Activated naive CD8-positive, alpha-beta T cell (primary cell): ENCODE measurements at regions not wholly inside any gene's neighbourhood (a gene's known extent, or its start where the extent isn't known, plus 50 kb on each side); places are given as distances from the start of the nearest gene placed in this dataset.

Source experiments
- H3K27ac Mint-ChIP-seq: one replicate; pipeline ENCODE4 v1.8.0; 2021; ENCODE audit warnings: mixed read lengths
- H3K27me3 Mint-ChIP-seq: one replicate; pipeline ENCODE4 v1.8.0; 2021; ENCODE audit warnings: mixed read lengths
- H3K36me3 Mint-ChIP-seq: one replicate; pipeline ENCODE4 v1.8.0; 2021; ENCODE audit warnings: mixed read lengths
- H3K4me1 Mint-ChIP-seq: one replicate; pipeline ENCODE4 v1.8.0; 2021; ENCODE audit warnings: low read depth, mixed read lengths
- H3K4me3 Mint-ChIP-seq: one replicate; pipeline ENCODE4 v1.8.0; 2021; ENCODE audit warnings: mild to moderate bottlenecking, mixed read lengths
- H3K9me3 Mint-ChIP-seq: one replicate; pipeline ENCODE4 v1.8.0; 2021; ENCODE audit warnings: low read depth, mixed read lengths

DNA sequence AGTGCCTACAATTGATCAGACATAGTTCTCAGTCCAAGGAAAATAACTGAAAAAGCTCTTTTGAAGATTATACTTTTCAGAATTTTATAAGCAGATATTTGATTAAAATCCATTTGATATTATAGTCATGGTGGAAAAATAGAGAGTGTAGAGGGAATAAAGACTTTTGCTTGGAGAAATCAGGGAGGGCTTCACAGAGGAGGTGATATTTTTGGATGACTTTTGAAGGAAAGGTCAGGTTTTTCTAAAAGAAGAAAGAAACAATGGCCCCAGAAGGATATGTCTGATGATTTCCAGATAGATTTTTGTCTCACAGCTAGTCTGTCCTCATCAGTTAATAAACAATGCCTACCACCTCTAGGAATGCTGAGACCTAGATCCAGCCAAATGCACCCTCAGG is 806.3 kb upstream of the CELF2 start:
- no peaks in the 10 kb centered on the region for H3K9me3 Mint-ChIP-seq
- H3K4me1 Mint-ChIP-seq, result no peaks in the 10 kb centered on the region
- peaks cover 13% of the 10 kb centered on the region for H3K27me3 Mint-ChIP-seq
- H3K36me3 Mint-ChIP-seq, result no peaks in the 10 kb centered on the region
- H3K4me3 Mint-ChIP-seq, result no peak overlapping the region
- H3K27ac Mint-ChIP-seq, result no peak overlapping the region

DNA sequence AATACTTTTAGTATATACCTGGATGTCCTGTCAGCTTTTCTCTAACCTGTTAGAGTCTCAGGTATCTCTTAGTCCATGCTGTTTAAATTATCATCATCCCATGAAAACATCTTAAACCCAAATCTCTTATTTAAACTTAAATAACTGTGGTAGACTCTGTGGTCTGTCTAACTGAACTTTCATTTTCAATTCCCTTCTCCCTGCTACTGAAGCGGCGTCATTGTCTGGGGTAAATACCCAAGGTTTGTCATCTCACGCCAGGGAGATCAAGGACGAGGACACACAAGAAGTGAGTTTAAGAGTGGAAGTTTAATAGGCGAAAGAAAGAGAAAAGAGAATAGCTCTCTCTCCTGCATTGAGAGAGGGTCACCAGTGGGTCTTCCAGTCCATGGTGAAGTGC is 804.4 kb upstream of the CELF2 start:
- H3K27me3 Mint-ChIP-seq, result peaks cover 8% of the 10 kb centered on the region
- H3K4me1 Mint-ChIP-seq, result no peaks in the 10 kb centered on the region
- no peak overlapping the region for H3K4me3 Mint-ChIP-seq
- H3K9me3 Mint-ChIP-seq, result no peaks in the 10 kb centered on the region
- H3K27ac Mint-ChIP-seq, result no peak overlapping the region
- H3K36me3 Mint-ChIP-seq, result no peaks in the 10 kb centered on the region

DNA sequence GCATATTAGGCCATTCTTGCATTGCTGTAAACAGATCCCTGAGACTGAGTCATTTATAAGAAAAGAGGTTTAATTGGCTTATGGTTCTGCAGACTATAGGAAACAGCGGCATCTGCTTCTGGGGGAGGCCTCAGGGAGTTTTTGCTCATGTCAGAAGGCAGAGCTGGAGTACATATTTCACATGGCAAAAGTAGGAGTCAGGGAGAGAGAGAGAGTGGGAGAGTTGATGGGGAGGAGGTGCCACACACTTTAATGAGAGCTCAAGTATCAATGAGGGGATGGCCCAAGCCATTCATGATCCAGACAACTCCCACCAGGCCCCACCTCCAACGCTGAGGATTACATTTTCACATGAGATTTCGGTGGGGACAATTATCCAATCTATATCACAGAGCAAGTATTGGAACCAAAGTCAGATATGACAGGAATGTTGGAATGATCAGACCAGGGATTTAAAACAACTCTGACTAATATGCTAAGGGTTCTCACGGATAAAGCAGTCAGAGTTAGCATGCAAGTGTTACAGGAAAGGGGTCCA is 795.3 kb upstream of the CELF2 start:
- no peaks in the 10 kb centered on the region for H3K36me3 Mint-ChIP-seq
- no peaks in the 10 kb centered on the region for H3K9me3 Mint-ChIP-seq
- no peak overlapping the region for H3K27ac Mint-ChIP-seq
- no peak overlapping the region for H3K4me3 Mint-ChIP-seq
- no peaks in the 10 kb centered on the region for H3K4me1 Mint-ChIP-seq
- peaks cover 3% of the 10 kb centered on the region for H3K27me3 Mint-ChIP-seq

DNA sequence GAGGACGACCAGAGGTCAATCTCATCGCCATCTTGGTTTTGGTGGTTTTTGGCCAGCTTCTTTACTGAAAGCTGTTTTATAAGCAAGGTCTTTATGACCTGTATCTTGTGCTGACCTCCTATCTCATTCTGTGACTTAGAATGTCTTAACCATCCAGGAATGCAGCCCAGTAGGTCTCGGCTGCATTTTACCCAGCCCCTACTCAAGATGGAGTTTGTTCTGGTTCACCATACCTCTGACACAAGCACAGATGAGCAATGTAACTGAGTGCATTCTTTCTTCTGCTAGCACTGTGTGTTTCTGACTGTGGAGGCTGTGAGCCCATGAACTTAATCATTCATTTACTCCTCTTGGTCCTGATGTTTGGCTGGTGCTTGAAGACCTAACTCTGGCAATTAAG is 794.5 kb upstream of the CELF2 start:
- no peaks in the 10 kb centered on the region for H3K4me1 Mint-ChIP-seq
- H3K27ac Mint-ChIP-seq, result no peak overlapping the region
- no peak overlapping the region for H3K4me3 Mint-ChIP-seq
- H3K9me3 Mint-ChIP-seq, result no peaks in the 10 kb centered on the region
- peaks cover 3% of the 10 kb centered on the region for H3K27me3 Mint-ChIP-seq
- H3K36me3 Mint-ChIP-seq, result no peaks in the 10 kb centered on the region

DNA sequence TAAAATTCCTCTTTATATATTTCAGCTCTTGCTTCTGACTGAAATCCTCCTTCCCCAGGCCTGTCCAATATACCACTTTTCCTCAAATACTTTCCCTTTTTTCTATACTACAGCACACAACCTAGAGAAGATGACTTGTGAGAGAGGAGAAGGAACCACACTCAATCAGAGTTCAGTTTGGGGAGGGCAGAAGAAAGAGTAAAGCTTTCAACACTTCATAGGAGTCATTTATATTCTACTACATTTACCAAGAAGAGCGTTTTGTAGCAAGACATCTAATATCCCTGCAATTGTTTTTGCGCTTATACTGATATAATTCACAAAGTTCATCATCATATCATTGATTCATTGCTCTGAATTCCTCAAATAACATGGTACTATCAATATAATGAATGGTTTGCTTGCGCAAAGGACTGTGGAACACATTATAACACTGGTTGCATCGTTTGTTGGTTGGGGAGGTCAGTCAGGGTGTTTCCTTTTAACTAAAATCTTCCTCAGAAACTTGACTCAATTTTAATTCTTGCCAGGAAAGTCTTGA is 792.5 kb upstream of the CELF2 start:
- Mint-ChIP-seq H3K9me3 (peaks cover 7% of the 10 kb centered on the region), H3K4me1 (no peaks in the 10 kb centered on the region), H3K4me3 (no peak overlapping the region), H3K36me3 (no peaks in the 10 kb centered on the region), H3K27me3 (peaks cover 3% of the 10 kb centered on the region), H3K27ac (no peak overlapping the region)

DNA sequence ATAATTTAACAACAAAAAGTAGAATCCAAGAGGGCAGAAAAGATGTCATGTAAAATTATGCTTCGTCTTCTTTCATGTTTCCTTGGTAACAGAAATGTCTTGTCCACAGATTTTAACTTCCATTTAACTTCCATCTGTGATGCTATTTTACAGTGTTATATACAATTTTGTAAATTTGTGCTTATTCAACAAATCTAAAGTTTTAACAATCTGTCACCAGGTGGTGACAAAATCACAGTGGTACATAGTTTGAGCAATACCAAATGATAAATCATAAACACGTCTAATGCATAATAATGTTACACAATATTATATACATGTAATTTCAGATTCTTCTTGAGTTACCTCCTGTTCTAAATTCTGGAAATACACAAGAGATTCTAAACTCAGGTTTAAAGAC is 784.4 kb upstream of the CELF2 start:
- peaks cover 11% of the 10 kb centered on the region for H3K9me3 Mint-ChIP-seq
- no peaks in the 10 kb centered on the region for H3K4me1 Mint-ChIP-seq
- peaks cover 6% of the 10 kb centered on the region for H3K27me3 Mint-ChIP-seq
- no peaks in the 10 kb centered on the region for H3K36me3 Mint-ChIP-seq
- no peak overlapping the region for H3K27ac Mint-ChIP-seq
- no peak overlapping the region for H3K4me3 Mint-ChIP-seq

DNA sequence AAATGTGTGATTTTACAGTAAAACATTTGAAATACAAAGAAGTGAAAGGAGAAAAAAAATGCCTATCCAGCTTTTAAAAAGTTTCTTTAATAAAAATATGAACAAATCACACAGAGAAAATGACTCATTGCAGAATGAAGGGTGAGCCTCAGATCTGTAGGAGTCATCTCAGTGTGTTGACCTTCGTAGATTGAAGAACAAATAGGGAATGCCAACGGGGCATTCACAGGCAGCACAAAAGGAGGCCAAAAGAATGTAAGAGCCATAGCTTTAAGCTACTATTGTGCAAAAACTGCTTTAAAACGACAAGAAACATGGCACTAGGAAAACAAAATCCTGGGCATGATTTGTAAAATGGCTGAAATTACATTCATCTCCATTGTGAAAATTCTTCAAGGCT is 782.7 kb upstream of the CELF2 start:
- Mint-ChIP-seq H3K36me3 (no peaks in the 10 kb centered on the region), H3K9me3 (peaks cover 6% of the 10 kb centered on the region), H3K4me3 (no peak overlapping the region), H3K4me1 (no peaks in the 10 kb centered on the region), H3K27me3 (peaks cover 6% of the 10 kb centered on the region), H3K27ac (no peak overlapping the region)

DNA sequence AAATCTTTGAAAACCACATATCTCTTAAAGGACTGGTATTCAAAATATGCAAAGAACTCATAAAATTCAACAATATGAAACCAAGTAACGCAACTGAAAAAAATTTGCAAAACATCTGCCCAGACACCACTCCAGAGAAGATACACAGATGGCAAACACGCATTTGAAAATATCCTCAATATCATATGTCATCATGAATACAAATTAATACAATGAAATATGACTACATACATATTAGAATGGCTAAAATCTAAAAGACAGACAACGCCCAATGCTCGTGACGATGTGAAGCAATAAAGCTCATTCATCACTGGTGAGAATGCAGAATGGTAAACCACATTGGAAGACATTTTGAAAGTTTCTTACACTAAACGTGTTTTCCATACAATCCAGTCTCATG is 770.1 kb upstream of the CELF2 start:
- Mint-ChIP-seq H3K27me3 (peaks cover 3% of the 10 kb centered on the region), H3K27ac (no peak overlapping the region), H3K4me1 (no peaks in the 10 kb centered on the region), H3K36me3 (no peaks in the 10 kb centered on the region), H3K4me3 (no peak overlapping the region), H3K9me3 (peaks cover 6% of the 10 kb centered on the region)

DNA sequence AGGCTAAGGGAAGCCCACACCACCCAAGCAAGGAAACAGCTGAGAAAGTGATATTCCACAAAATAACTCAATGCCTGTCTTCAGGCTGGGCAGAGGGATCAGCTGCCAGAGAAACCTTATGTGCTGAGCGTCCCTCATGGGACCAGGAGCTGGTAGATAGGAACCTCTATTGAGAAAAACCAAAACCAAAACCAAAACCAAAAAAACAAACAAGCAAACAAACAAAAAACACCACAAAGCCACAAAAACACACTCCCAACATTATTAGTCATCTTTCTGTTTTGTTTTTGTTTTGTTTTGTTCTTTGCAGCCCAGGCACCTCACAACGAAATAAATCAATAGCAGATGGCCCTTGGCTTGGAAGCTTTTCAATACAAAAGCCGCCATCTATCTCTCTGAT is 760.8 kb upstream of the CELF2 start:
- Mint-ChIP-seq H3K36me3 (no peaks in the 10 kb centered on the region), H3K4me1 (no peaks in the 10 kb centered on the region), H3K9me3 (peaks cover 6% of the 10 kb centered on the region), H3K27me3 (no peaks in the 10 kb centered on the region), H3K4me3 (no peak overlapping the region), H3K27ac (no peak overlapping the region)

DNA sequence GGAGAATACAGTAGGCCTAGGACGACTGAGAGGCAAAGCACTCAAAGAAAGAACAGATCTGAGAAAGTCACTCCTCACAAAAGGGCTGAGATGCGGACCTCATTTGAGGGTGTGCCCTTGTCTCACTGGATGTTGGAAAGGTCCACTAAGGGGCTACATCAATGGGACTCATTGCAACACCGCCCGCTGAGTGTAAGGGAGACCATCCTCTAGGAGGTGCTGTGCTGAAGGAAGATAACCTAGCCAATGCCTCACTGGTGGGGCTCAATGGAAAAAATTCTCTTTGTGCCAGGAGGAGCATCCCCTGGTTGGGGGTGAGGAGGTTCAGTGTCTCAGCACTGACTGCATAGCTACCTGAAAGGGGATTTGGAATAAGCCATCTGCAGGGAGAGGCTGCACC is 758.7 kb upstream of the CELF2 start:
- H3K4me1 Mint-ChIP-seq, result no peaks in the 10 kb centered on the region
- peaks cover 6% of the 10 kb centered on the region for H3K9me3 Mint-ChIP-seq
- H3K27me3 Mint-ChIP-seq, result no peaks in the 10 kb centered on the region
- no peaks in the 10 kb centered on the region for H3K36me3 Mint-ChIP-seq
- no peak overlapping the region for H3K4me3 Mint-ChIP-seq
- no peak overlapping the region for H3K27ac Mint-ChIP-seq

DNA sequence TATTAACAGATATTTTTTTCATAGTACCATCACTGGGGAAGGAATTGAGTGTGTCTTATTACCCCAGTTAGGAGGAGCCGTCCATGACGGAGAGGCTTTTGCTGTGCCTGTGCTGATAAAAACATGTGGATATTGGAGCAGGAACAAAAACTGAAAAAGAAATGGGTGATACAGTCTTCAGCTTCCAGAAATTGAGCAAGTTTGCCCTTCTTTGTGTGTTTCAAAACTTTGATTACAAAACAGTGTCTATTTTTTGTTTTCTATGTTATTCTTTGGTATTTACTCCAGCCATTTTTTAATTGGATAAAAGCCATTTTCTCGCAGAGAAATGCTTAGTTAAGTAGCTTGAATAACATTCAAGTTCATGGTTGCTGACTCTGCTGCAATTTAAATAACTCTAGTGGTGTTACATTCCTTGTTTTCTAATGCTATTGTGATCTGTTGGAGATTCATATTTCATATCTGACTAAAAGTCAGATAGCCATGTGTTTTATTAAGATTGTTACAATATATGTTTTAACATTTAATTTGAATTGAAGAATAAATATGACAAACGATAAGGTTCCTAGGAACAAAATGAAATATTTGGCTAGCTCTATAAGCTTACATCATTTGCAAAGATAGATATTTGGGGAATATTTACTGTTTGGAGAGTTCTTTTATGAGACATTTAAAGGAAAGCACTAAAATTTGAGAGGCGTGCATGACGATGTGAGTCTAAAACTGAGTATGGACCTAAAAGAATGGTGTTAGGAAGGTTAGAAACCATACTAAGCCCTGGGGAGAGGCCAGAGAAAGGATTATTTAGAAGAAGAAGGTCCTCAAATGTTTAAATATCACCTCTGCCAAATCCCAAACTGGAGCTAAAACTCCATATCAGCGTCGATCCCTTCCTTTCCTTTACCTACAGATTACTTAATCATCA is 747.3 kb upstream of the CELF2 start:
- no peak overlapping the region for H3K27ac Mint-ChIP-seq
- H3K27me3 Mint-ChIP-seq, result no peaks in the 10 kb centered on the region
- no peak overlapping the region for H3K4me3 Mint-ChIP-seq
- H3K4me1 Mint-ChIP-seq, result no peaks in the 10 kb centered on the region
- H3K9me3 Mint-ChIP-seq, result no peaks in the 10 kb centered on the region
- H3K36me3 Mint-ChIP-seq, result no peaks in the 10 kb centered on the region

DNA sequence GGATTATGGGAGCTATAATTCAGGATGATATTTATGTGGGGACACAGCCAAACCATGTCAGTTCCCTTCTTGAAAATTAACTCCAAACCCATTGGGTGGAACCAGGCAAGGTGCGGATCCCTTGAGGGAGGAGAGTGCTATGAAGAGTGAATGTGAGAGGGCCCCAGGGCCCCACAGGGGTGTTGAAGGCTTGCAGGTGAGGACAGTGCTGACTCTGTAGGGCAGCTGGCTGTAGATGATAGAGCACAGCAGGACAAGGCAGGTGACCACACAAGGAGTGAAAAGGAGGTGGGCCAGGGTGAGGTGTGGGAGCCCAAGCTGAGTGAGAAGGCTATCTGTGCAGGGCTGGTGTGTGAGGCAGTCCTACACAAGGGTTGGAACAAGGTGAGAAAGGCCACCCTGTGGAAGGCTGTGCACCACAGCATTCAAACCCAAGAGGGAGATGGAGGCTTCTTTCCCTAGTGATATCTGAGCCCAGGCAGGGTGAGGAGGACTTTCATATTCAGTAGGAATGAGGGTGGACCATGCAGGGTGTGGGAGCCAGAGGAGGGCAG is 746.0 kb upstream of the CELF2 start:
- Mint-ChIP-seq H3K27ac (no peak overlapping the region), H3K4me3 (no peak overlapping the region), H3K9me3 (no peaks in the 10 kb centered on the region), H3K36me3 (no peaks in the 10 kb centered on the region), H3K27me3 (no peaks in the 10 kb centered on the region), H3K4me1 (no peaks in the 10 kb centered on the region)

DNA sequence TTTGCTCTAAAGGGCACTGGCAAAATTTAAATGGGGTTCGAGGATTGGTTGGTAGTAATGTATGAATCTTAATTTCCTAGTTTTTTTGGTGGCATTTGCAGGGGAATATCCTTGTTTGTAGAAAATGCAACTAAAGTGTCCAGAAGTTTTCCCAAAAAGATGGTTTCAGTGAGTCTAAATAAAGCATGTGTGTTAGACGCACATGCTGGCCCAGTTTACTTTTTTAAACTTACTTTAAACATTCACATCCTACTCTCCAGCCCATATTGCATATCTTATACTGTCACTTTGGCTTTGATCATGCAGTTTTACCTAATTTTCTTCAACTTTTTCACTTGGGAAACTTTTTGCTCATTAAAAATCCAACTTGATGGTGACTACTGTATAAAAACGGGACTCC is 744.0 kb upstream of the CELF2 start:
- Mint-ChIP-seq H3K4me3 (no peak overlapping the region), H3K27me3 (no peaks in the 10 kb centered on the region), H3K9me3 (no peaks in the 10 kb centered on the region), H3K4me1 (no peaks in the 10 kb centered on the region), H3K27ac (no peak overlapping the region), H3K36me3 (no peaks in the 10 kb centered on the region)

DNA sequence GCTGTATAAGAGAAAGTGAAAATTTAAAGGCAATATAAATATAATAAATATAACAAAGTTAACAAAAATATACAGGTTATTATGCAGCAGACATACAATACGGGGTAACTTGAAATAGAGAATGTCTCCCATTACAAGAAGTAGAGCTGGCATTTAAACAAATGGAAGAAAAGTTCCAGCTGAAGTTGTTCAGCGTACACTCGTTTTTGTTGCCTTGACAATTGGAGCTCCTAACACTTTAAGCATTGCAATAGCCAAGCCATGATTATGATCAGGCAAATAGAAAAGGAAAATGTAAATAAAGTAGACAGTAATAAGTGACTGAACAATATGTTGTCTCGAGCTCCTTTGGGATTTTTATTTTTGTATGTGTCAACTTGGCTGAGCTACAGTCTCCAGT is 737.8 kb upstream of the CELF2 start:
- Mint-ChIP-seq H3K27me3 (peaks cover 2% of the 10 kb centered on the region), H3K36me3 (peaks cover 2% of the 10 kb centered on the region), H3K27ac (no peak overlapping the region), H3K4me3 (no peak overlapping the region), H3K9me3 (no peaks in the 10 kb centered on the region), H3K4me1 (no peaks in the 10 kb centered on the region)

DNA sequence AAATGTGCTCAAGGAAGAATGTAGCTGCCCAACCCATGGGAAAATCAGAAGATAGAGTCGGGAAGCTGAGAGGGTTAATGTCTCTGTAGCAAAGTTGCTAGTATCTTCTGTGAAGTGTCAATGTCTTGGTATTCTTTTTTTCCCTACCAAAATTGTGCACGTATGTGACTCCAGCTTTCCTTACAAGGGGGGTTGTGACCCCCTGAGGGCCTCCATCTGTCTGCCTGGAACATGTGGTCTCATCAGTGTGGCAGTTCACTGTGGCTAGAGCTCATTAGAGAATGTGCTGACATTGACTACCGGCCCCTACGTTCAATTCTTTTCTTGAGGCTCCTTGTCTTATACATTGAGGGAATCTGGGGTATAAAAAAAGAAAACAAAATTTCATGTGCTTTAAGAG is 725.2 kb upstream of the CELF2 start:
- Mint-ChIP-seq H3K4me3 (no peak overlapping the region), H3K27ac (no peak overlapping the region), H3K36me3 (no peaks in the 10 kb centered on the region), H3K27me3 (peaks cover 1% of the 10 kb centered on the region), H3K4me1 (no peaks in the 10 kb centered on the region), H3K9me3 (no peaks in the 10 kb centered on the region)
